GM12891 (cell line): ENCODE measurements at regions not wholly inside any gene's neighbourhood (a gene's known extent, or its start where the extent isn't known, plus 50 kb on each side); places are given as distances from the start of the nearest gene placed in this dataset.
"Not testable (repeated sequence)": the region's sequence is repeated elsewhere in the genome, so short reads cannot be mapped to it uniquely, and the experiment has no call there.

ENCODE experiments used
- DNase-seq: peaks from one replicate; pipeline ENCODE4 v3.0.0; 2011; ENCODE audit warnings: low spot score; ENCODE audit not compliant: insufficient read length
- FAIRE-seq: peaks from 2 replicates; lab custom pipeline; 2011; peaks lifted over from hg19 to GRCh38; lab: Jason Lieb, UNC
- PAX5 ChIP-seq: IDR thresholded peaks from 2 replicates; pipeline ENCODE4 v1.6.1; 2011; ENCODE audit warnings: low read length, moderate library complexity, mild to moderate bottlenecking; ENCODE audit not compliant: insufficient read depth, severe bottlenecking
- POLR2A ChIP-seq: IDR thresholded peaks from 2 replicates; pipeline ENCODE4 v1.6.1; 2011; ENCODE audit warnings: low read depth, low read length, control low read depth
- POLR2AphosphoS5 ChIP-seq: IDR thresholded peaks from 2 replicates; pipeline ENCODE4 v1.6.1; 2011; ENCODE audit warnings: low read depth, low read length, control low read depth
- POU2F2 ChIP-seq: IDR thresholded peaks from 2 replicates; pipeline ENCODE4 v1.6.1; 2011; ENCODE audit warnings: low read depth, mild to moderate bottlenecking, control low read depth, low read length, moderate library complexity
- SPI1 ChIP-seq: IDR thresholded peaks from 2 replicates; pipeline ENCODE4 v1.6.1; 2011; ENCODE audit warnings: low read depth, low read length, control low read depth
- TAF1 ChIP-seq: IDR thresholded peaks from 2 replicates; pipeline ENCODE4 v1.6.1; 2011; ENCODE audit warnings: low read depth, low read length, control low read depth

DNA sequence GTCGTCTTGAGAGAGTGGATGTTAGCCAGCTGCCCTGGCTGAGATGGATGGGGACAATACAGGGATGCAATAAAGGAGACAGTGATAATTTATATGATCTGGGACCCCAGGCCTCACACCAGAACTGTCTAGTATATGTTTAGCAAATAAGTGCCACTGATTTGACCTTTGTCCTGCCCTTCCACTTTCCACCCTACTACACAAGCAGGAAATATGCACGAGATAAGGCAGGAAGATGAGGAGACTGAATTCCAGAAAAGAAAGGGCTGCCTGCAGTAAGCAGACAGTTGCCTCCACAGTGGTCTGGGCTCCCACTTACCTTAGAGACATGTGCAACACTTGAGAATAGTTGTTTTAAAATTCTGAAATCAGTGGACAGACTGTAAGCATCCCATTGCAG lies 80.2 kb upstream of the ZNF91 start:
- TF ChIP-seq PAX5 (no peak), POLR2A (no peak), POU2F2 (no peak), SPI1 (no peak), POLR2AphosphoS5 (no peak), TAF1 (no peak)
- FAIRE-seq (no peak), DNase-seq (no peak)

DNA sequence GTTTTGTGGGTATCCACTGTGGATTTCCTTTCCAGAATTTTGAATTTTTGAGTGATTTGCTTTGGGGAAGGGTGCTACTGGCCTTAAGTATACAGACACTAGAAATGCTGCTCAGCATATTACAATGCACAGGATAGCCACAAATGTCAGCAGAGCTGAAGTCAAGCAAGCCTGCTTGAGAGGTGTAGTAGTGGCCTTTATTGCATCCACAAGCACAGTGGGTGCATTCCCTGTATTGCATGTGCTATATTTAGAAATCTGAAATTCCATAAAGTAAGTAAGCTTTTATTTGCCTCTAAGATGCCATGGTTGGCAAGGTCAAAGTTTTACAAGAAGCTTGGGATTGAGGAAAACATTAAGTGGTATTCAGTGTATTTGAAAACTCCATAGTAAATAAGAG lies 79.5 kb upstream of the ZNF91 start:
- FAIRE-seq (no peak), DNase-seq (no peak)
- TF ChIP-seq POLR2A (no peak), SPI1 (no peak), PAX5 (no peak), TAF1 (no peak), POLR2AphosphoS5 (no peak), POU2F2 (no peak)

DNA sequence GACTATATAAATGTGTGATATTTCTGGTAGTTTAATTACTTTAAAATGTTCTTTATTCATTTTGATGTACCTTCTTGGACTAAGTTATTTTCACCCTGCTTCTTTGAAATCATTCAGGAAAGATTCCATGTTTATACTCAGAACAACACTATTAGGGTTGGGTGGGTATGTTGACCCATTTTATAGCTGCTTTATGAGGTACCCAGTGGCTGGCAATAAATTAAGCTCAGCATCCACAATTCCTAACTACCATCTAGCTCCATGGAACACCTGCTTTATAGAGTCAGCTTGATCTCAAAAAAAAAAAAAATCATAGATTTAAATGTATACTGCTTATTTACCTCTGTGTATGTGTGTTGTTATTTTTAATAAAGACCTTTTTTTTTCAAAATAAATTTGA lies 78.9 kb upstream of the ZNF91 start:
- TF ChIP-seq POLR2A (no peak), TAF1 (no peak), PAX5 (no peak), POU2F2 (no peak), SPI1 (no peak), POLR2AphosphoS5 (no peak)
- DNase-seq (no peak), FAIRE-seq (no peak)

DNA sequence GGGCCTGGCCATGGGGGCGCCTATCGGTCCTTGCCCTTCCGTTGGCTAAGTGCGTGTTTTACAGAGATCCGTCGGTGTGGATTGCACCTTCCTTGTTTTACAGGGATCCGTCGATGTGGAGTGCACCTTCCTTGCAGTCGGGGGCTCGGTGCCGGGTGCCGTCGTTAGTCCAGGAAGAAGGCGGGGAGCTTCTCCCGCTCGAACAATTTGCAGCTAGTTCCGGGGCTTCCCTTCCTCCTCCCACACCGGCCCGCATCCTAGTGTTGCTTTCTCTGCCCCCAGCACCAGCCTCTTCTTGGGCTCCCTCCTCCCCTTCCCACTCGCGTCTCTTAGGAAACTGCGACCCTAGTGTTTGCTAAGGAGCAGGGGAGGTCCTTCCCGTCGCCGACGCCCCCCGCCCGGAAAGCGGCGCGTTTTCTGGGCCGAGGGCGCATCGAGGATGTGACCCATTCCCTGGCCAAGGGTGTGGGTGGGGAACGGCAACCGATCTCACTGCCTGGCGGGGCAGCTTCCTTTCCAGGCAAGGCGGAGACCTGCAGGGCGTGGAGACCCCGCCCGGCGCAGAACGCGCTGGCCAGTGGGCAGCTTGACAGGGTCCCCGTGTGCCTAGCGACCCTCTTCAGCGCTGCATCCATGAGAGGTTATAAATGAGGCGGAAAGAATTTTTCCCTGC lies 75.7 kb upstream of the ZNF91 start:
- DNase-seq, result no peak
- FAIRE-seq, result no peak

DNA sequence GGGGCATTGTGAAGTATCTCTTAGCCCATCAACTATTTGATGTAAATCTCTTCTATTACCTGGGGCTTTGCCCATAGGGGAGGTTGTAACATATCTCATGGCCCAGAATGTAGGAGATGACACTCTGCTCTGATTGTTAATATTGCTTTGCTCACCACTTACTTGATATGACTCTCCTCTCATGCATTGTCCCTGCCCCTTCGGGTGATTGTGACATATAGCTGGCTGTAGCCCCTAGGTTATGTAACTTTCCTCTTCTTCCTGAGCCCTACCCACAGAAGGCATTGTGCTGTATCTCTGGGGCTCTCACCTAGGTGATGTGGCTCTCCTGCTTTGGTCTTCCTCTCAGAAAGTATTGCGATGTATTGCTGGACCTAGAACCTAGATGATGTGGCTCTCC lies 69.1 kb upstream of the ZNF91 start:
- not testable (repeated sequence) for DNase-seq, FAIRE-seq

More for the DNA sequence above, 75.7 kb upstream of the ZNF91 start:
- no peak for TF ChIP-seq POU2F2
- no peak for TF ChIP-seq SPI1
- TF ChIP-seq PAX5, result no peak
- no peak for TF ChIP-seq TAF1
- TF ChIP-seq POLR2A, result no peak
- TF ChIP-seq POLR2AphosphoS5, result no peak

DNA sequence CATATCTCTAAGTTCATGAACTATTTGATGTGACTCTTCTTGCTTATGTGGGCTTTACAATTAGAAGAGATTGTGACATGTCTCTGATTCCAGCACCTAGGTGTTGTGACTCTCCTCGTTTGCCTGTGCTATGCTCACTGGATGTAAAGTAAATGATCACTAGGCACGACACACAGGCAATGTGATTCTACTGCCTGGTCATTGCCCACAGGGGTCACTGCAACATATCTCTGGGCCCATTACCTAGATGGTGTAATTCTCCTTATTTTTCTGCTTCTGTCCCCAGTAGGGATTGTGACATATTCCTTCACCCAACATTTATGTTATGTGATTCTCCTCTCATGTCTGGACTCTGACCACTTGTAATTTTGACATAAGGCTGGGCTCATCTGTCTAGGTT lies 65.8 kb upstream of the ZNF91 start:
- TF ChIP-seq TAF1 (no peak), SPI1 (no peak), PAX5 (no peak), POLR2AphosphoS5 (no peak), POU2F2 (no peak), POLR2A (no peak)
- FAIRE-seq, result no peak
- DNase-seq, result no peak

DNA sequence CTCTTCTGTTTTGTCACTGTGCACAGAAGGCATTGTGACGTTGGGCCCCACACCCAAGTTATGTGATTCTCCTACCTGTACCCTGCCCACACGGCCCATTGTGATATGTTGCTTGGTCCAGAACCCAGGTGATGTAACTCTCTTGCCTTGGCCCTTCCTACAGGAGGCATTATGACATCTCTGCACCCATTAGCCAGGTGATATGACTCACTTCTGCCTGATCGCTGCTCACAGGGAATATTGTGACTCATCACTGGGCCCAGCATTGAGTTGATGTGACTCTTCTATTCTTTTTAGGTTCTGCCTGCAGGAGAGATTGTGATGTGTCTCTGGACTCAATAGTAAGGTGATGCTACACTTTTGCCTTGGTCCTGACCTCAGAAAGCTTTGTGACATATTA lies 65.4 kb upstream of the ZNF91 start:
- no peak for TF ChIP-seq SPI1
- TF ChIP-seq POU2F2, result no peak
- no peak for TF ChIP-seq POLR2A
- no peak for TF ChIP-seq PAX5
- no peak for TF ChIP-seq TAF1
- no peak for TF ChIP-seq POLR2AphosphoS5
- FAIRE-seq (no peak), DNase-seq (no peak)
